Mesenchymal stem cell (in vitro differentiated cells and primary cell): ENCODE measurements at regions not wholly inside any gene's neighbourhood (a gene's known extent, or its start where the extent isn't known, plus 50 kb on each side); places are given as distances from the start of the nearest gene placed in this dataset.

Experiments used
- DNase-seq: peaks from one replicate; pipeline ENCODE4 v3.0.0-alpha.2; 2013
- H2AFZ ChIP-seq: one replicate; pipeline ENCODE4 v1.6.1; 2013; ENCODE audit warnings: low read depth, mild to moderate bottlenecking, control low read depth, inconsistent platforms, low read length, moderate library complexity
- H2AK5ac ChIP-seq: 2 replicates; pipeline ENCODE4 v1.6.1; 2013; ENCODE audit warnings: low read length, moderate library complexity, mild to moderate bottlenecking, inconsistent platforms; ENCODE audit not compliant: severe bottlenecking
- H2BK120ac ChIP-seq: one replicate; pipeline ENCODE4 v1.6.1; 2013; ENCODE audit warnings: low read depth, mild to moderate bottlenecking, inconsistent platforms, low read length, moderate library complexity
- H2BK12ac ChIP-seq, 2 experiments: one replicate each; pipeline ENCODE4 v1.6.1; 2013; ENCODE audit warnings: inconsistent platforms in 2 of 2, low read length in 2 of 2, mild to moderate bottlenecking in 2 of 2, moderate library complexity in 2 of 2, control low read depth in 1 of 2
- H2BK15ac ChIP-seq: one replicate; pipeline ENCODE4 v1.6.1; 2013; ENCODE audit warnings: mild to moderate bottlenecking, low read depth, inconsistent platforms; ENCODE audit not compliant: poor library complexity, severe bottlenecking
- H2BK5ac ChIP-seq: 2 replicates; pipeline ENCODE4 v1.6.1; 2013; ENCODE audit warnings: low read depth, mild to moderate bottlenecking, low read length, control low read depth, inconsistent platforms; ENCODE audit not compliant: poor library complexity, severe bottlenecking
- H3K14ac ChIP-seq, 2 experiments: one replicate each; pipeline ENCODE4 v1.6.1; 2013; ENCODE audit warnings: inconsistent platforms in 2 of 2, low read length in 2 of 2, control low read depth in 1 of 2, mild to moderate bottlenecking in 1 of 2, moderate library complexity in 1 of 2
- H3K18ac ChIP-seq, 2 experiments: one replicate each; pipeline ENCODE4 v1.6.1; 2013; ENCODE audit warnings: inconsistent platforms in 2 of 2, low read length in 2 of 2, control low read depth in 1 of 2, low read depth in 1 of 2, mild to moderate bottlenecking in 1 of 2
- H3K23ac ChIP-seq, 2 experiments: one replicate each; pipeline ENCODE4 v1.6.1; 2013; ENCODE audit warnings: inconsistent platforms in 2 of 2, low read length in 2 of 2, mild to moderate bottlenecking in 2 of 2, moderate library complexity in 2 of 2, control low read depth in 1 of 2
- H3K27ac ChIP-seq: 2 replicates; pipeline ENCODE4 v1.5.1; 2013; ENCODE audit warnings: mild to moderate bottlenecking, moderate library complexity, low read length, control low read depth, inconsistent platforms; ENCODE audit not compliant: poor library complexity, severe bottlenecking
- H3K27me3 ChIP-seq, 2 experiments: 2 replicates each; pipeline versions ENCODE4 v1.6.1 to v1.7.0; 2013; ENCODE audit warnings: low read length in 2 of 2, mild to moderate bottlenecking in 2 of 2, moderate library complexity in 2 of 2, control low read depth in 1 of 2, inconsistent platforms in 1 of 2; ENCODE audit not compliant: control insufficient read depth in 1 of 2, insufficient read depth in 1 of 2
- H3K36me3 ChIP-seq, 2 experiments: 2 replicates each; pipeline versions ENCODE4 v1.6.1 to v1.7.0; 2013; ENCODE audit warnings: low read length in 2 of 2, control low read depth in 1 of 2, inconsistent platforms in 1 of 2, low read depth in 1 of 2, mild to moderate bottlenecking in 1 of 2; ENCODE audit not compliant: insufficient read depth in 2 of 2, control insufficient read depth in 1 of 2
- H3K4ac ChIP-seq, 2 experiments: one replicate each; pipeline ENCODE4 v1.6.1; 2013; ENCODE audit warnings: inconsistent platforms in 2 of 2, low read length in 2 of 2, mild to moderate bottlenecking in 2 of 2, moderate library complexity in 2 of 2, control low read depth in 1 of 2, low read depth in 1 of 2
- H3K4me1 ChIP-seq: 2 replicates; pipeline ENCODE4 v1.6.1; 2013; ENCODE audit warnings: low read depth, low read length, control low read depth; ENCODE audit not compliant: control insufficient read depth, insufficient read depth
- H3K4me2 ChIP-seq: 2 replicates; pipeline ENCODE4 v1.6.1; 2013; ENCODE audit warnings: low read length, mild to moderate bottlenecking, inconsistent platforms; ENCODE audit not compliant: poor library complexity, severe bottlenecking
- H3K4me3 ChIP-seq, 2 experiments: 2 replicates each; pipeline versions ENCODE4 v1.5.1 to v1.7.0; 2013; ENCODE audit warnings: low read length in 2 of 2, mild to moderate bottlenecking in 2 of 2, control low read depth in 1 of 2, low read depth in 1 of 2; ENCODE audit not compliant: insufficient read depth in 1 of 2
- H3K79me1 ChIP-seq: replicated peaks from 2 replicates; pipeline ENCODE4 v1.6.1; 2013; ENCODE audit warnings: mild to moderate bottlenecking, control low read depth, low read length, inconsistent platforms; ENCODE audit not compliant: poor library complexity, severe bottlenecking
- H3K9ac ChIP-seq: 2 replicates; pipeline ENCODE4 v1.7.0; 2013; ENCODE audit warnings: mild to moderate bottlenecking, low read length, moderate library complexity
- H3K9me3 ChIP-seq: 2 replicates; pipeline ENCODE4 v1.7.0; 2013; ENCODE audit warnings: mild to moderate bottlenecking, low read length; ENCODE audit not compliant: control insufficient read depth
- H4K8ac ChIP-seq: one replicate; pipeline ENCODE4 v1.6.1; 2013; ENCODE audit warnings: inconsistent platforms, mild to moderate bottlenecking, low read length, moderate library complexity
- H4K91ac ChIP-seq: one replicate; pipeline ENCODE4 v1.6.1; 2013; ENCODE audit warnings: mild to moderate bottlenecking, low read length, inconsistent platforms
- WGBS: methylation state at CpG from one replicate; pipeline ENCODE4 v1.1.7; 2013; ENCODE audit warnings: mixed read lengths; 5-methylcytosine and 5-hydroxymethylcytosine counted together

- Histone ChIP-seq H3K4me3 (no peak overlapping the region), H3K27me3 (no peaks in the 10 kb centered on the region), H2BK5ac (no peak overlapping the region), H3K79me1 (no peaks in the 10 kb centered on the region), H3K4me1 (no peaks in the 10 kb centered on the region), H3K9ac (no peak overlapping the region), H3K27ac (no peak overlapping the region), H4K91ac (no peak overlapping the region), H2AK5ac (no peak overlapping the region), H2BK120ac (no peak overlapping the region), H3K9me3 (no peaks in the 10 kb centered on the region), H3K36me3 (no peaks in the 10 kb centered on the region), H2BK15ac (no peak overlapping the region), H3K4me2 (no peak overlapping the region), H2BK12ac (no peak overlapping the region), H3K14ac (no peak overlapping the region), H2AFZ (no peak overlapping the region), H3K23ac (no peak overlapping the region), H3K4ac (no peak overlapping the region), H3K18ac (no peak overlapping the region), H4K8ac (no peak overlapping the region)
- 95% methylated on average over 2 of the region's 2 CpGs for WGBS
- no peak for DNase-seq
Measured at GRCh38 chr3:189572249-189572648, 58.9 kb upstream of the TP63 start.

GRCh38 chr3:189573004-189573403 is 58.2 kb upstream of the TP63 start:
- Histone ChIP-seq H2BK5ac (no peak overlapping the region), H4K8ac (no peak overlapping the region), H3K36me3 (no peaks in the 10 kb centered on the region), H2AK5ac (no peak overlapping the region), H3K18ac (no peak overlapping the region), H3K4ac (no peak overlapping the region), H3K79me1 (no peaks in the 10 kb centered on the region), H3K14ac (no peak overlapping the region), H4K91ac (no peak overlapping the region), H3K27ac (no peak overlapping the region), H3K23ac (no peak overlapping the region), H2AFZ (no peak overlapping the region), H2BK15ac (no peak overlapping the region), H3K9me3 (no peaks in the 10 kb centered on the region), H3K4me2 (no peak overlapping the region), H3K4me3 (no peak overlapping the region), H3K9ac (no peak overlapping the region), H3K27me3 (no peaks in the 10 kb centered on the region), H3K4me1 (no peaks in the 10 kb centered on the region), H2BK12ac (no peak overlapping the region), H2BK120ac (no peak overlapping the region)
- no peak for DNase-seq

GRCh38 chr3:189576486-189576885 is 54.7 kb upstream of the TP63 start:
- no peak overlapping the region for H2BK5ac ChIP-seq
- no peak overlapping the region for H4K91ac ChIP-seq
- H4K8ac ChIP-seq, result no peak overlapping the region
- H3K4ac ChIP-seq, result no peak overlapping the region
- no peak overlapping the region for H3K9ac ChIP-seq
- WGBS, result no CpG with 5 or more reads among the region's 1 CpG
- H3K36me3 ChIP-seq, result no peaks in the 10 kb centered on the region
- H2AK5ac ChIP-seq, result no peak overlapping the region
- no peaks in the 10 kb centered on the region for H3K9me3 ChIP-seq
- no peak overlapping the region for H2BK12ac ChIP-seq
- DNase-seq, result no peak
- no peaks in the 10 kb centered on the region for H3K79me1 ChIP-seq
- H3K4me1 ChIP-seq, result no peaks in the 10 kb centered on the region
- no peak overlapping the region for H2BK15ac ChIP-seq
- H2BK120ac ChIP-seq, result no peak overlapping the region
- no peak overlapping the region for H3K14ac ChIP-seq
- H3K27me3 ChIP-seq, result no peaks in the 10 kb centered on the region
- H3K23ac ChIP-seq, result no peak overlapping the region
- H3K18ac ChIP-seq, result no peak overlapping the region
- no peak overlapping the region for H3K4me2 ChIP-seq
- H3K4me3 ChIP-seq, result no peak overlapping the region
- H3K27ac ChIP-seq, result no peak overlapping the region
- H2AFZ ChIP-seq, result no peak overlapping the region

GRCh38 chr3:189577050-189577951 is 53.9 kb upstream of the TP63 start:
- Histone ChIP-seq H2BK5ac (no peak overlapping the region), H3K79me1 (no peaks in the 10 kb centered on the region), H2BK12ac (no peak overlapping the region), H3K4me1 (no peaks in the 10 kb centered on the region), H3K4me3 (no peak overlapping the region), H4K8ac (no peak overlapping the region), H3K23ac (no peak overlapping the region), H3K36me3 (no peaks in the 10 kb centered on the region), H3K18ac (no peak overlapping the region), H3K27me3 (no peaks in the 10 kb centered on the region), H2BK15ac (no peak overlapping the region), H3K9me3 (no peaks in the 10 kb centered on the region), H3K27ac (no peak overlapping the region), H3K4me2 (no peak overlapping the region), H3K4ac (no peak overlapping the region), H2BK120ac (no peak overlapping the region), H2AK5ac (no peak overlapping the region), H4K91ac (no peak overlapping the region), H2AFZ (no peak overlapping the region), H3K9ac (no peak overlapping the region), H3K14ac (no peak overlapping the region)
- 72% methylated on average over 4 of the region's 5 CpGs for WGBS
- no peak for DNase-seq
